Endodermal cell (in vitro differentiated cells): ENCODE measurements at regions not wholly inside any gene's neighbourhood (a gene's known extent, or its start where the extent isn't known, plus 50 kb on each side); places are given as distances from the start of the nearest gene placed in this dataset.

ENCODE experiments used
- DNase-seq: peaks from one replicate; pipeline ENCODE4 v3.0.0-alpha.2; 2017
- H3K27ac ChIP-seq: 2 replicates; pipeline ENCODE4 v1.5.1; 2013; ENCODE audit warnings: mild to moderate bottlenecking, low read depth, low read length, moderate library complexity
- H3K27me3 ChIP-seq: 2 replicates; pipeline ENCODE4 v1.6.1; 2013; ENCODE audit warnings: mild to moderate bottlenecking, low read length, moderate library complexity; ENCODE audit not compliant: insufficient read depth, control insufficient read depth, poor library complexity, severe bottlenecking
- H3K36me3 ChIP-seq: 2 replicates; pipeline ENCODE4 v1.7.0; 2013; ENCODE audit warnings: mild to moderate bottlenecking, low read length, moderate library complexity; ENCODE audit not compliant: control insufficient read depth, insufficient read depth
- H3K4me1 ChIP-seq: one replicate; pipeline ENCODE4 v1.7.0; 2013; ENCODE audit warnings: low read length; ENCODE audit not compliant: control insufficient read depth, insufficient read depth
- H3K4me3 ChIP-seq: 2 replicates; pipeline ENCODE4 v1.5.1; 2013; ENCODE audit warnings: mild to moderate bottlenecking, low read length, moderate library complexity
- H3K9ac ChIP-seq: 2 replicates; pipeline ENCODE4 v1.6.1; 2013; ENCODE audit warnings: mild to moderate bottlenecking, low read length, moderate library complexity; ENCODE audit not compliant: poor library complexity, severe bottlenecking; ENCODE audit errors: extremely low read depth
- H3K9me3 ChIP-seq: 2 replicates; pipeline ENCODE4 v1.6.1; 2013; ENCODE audit warnings: mild to moderate bottlenecking, low read length, moderate library complexity; ENCODE audit not compliant: control insufficient read depth
- H3K27ac Mint-ChIP-seq: 2 replicates; pipeline ENCODE4 v1.8.0; 2020; ENCODE audit warnings: mixed read lengths
- H3K27me3 Mint-ChIP-seq: 2 replicates; pipeline ENCODE4 v1.8.0; 2021; ENCODE audit warnings: mild to moderate bottlenecking, mixed read lengths; ENCODE audit not compliant: insufficient read depth
- H3K36me3 Mint-ChIP-seq: 2 replicates; pipeline ENCODE4 v1.8.0; 2020; ENCODE audit warnings: low read depth, mixed read lengths
- H3K4me1 Mint-ChIP-seq: 2 replicates; pipeline ENCODE4 v1.8.0; 2020; ENCODE audit warnings: mixed read lengths
- H3K4me3 Mint-ChIP-seq: 2 replicates; pipeline ENCODE4 v1.8.0; 2020; ENCODE audit warnings: mild to moderate bottlenecking, moderate library complexity, mixed read lengths
- H3K9me3 Mint-ChIP-seq: 2 replicates; pipeline ENCODE4 v1.8.0; 2020; ENCODE audit warnings: mild to moderate bottlenecking, mixed read lengths
- CTCF ChIP-seq: fragments of 200-600 bp; sonication (generic); conservative IDR thresholded peaks from 2 replicates; pipeline ENCODE4 v1.5.0; 2021; ENCODE audit warnings: antibody characterized with exemption, mild to moderate bottlenecking
- WGBS, 2 experiments: methylation state at CpG; one replicate each; pipeline versions ENCODE4 v1.1.5 to v1.1.7; 2013; ENCODE audit warnings: missing lambda C conversion rate in 2 of 2, mixed read lengths in 1 of 2; ENCODE audit not compliant: insufficient coverage in 1 of 2, insufficient read length in 1 of 2; 5-methylcytosine and 5-hydroxymethylcytosine counted together

- no peak overlapping the region for H3K27ac ChIP-seq
- no peaks in the 10 kb centered on the region for H3K27me3 ChIP-seq
- no peaks in the 10 kb centered on the region for H3K4me1 ChIP-seq
- H3K9ac ChIP-seq = no peak overlapping the region
- no peak for DNase-seq
- Mint-ChIP-seq H3K4me1 (no peaks in the 10 kb centered on the region), H3K9me3 (peaks cover 1% of the 10 kb centered on the region), H3K27ac (no peak overlapping the region), H3K4me3 (no peak overlapping the region), H3K36me3 (no peaks in the 10 kb centered on the region), H3K27me3 (no peaks in the 10 kb centered on the region)
- no peak overlapping the region for H3K4me3 ChIP-seq
- TF ChIP-seq CTCF = no peak
- no peaks in the 10 kb centered on the region for H3K9me3 ChIP-seq
- H3K36me3 ChIP-seq = no peaks in the 10 kb centered on the region
These were observed 132.1 kb downstream of the COX7C start for GRCh38 chr5:86749841-86750240.

- Mint-ChIP-seq H3K36me3 (no peaks in the 10 kb centered on the region), H3K9me3 (no peaks in the 10 kb centered on the region), H3K27ac (no peak overlapping the region), H3K27me3 (no peaks in the 10 kb centered on the region), H3K4me1 (no peaks in the 10 kb centered on the region), H3K4me3 (no peak overlapping the region)
- H3K27me3 ChIP-seq = no peaks in the 10 kb centered on the region
- H3K9ac ChIP-seq = no peak overlapping the region
- H3K27ac ChIP-seq = no peak overlapping the region
- H3K4me1 ChIP-seq = no peaks in the 10 kb centered on the region
- no peaks in the 10 kb centered on the region for H3K36me3 ChIP-seq
- TF ChIP-seq CTCF = peak; percentile 57
- WGBS, 2 experiments = 87 to 100% methylated on average over 1 of the region's 1 CpG
- no peak for DNase-seq
- no peaks in the 10 kb centered on the region for H3K9me3 ChIP-seq
- H3K4me3 ChIP-seq = no peak overlapping the region
These were observed 139.1 kb downstream of the COX7C start for GRCh38 chr5:86756839-86757238.

GRCh38 chr5:86757824-86758223 is 140.1 kb downstream of the COX7C start:
- Histone ChIP-seq H3K9me3 (no peaks in the 10 kb centered on the region), H3K4me3 (no peak overlapping the region), H3K36me3 (no peaks in the 10 kb centered on the region), H3K27ac (no peak overlapping the region), H3K9ac (no peak overlapping the region), H3K27me3 (no peaks in the 10 kb centered on the region), H3K4me1 (no peaks in the 10 kb centered on the region)
- Mint-ChIP-seq H3K4me3 (no peak overlapping the region), H3K4me1 (no peaks in the 10 kb centered on the region), H3K27me3 (no peaks in the 10 kb centered on the region), H3K27ac (no peak overlapping the region), H3K36me3 (no peaks in the 10 kb centered on the region), H3K9me3 (no peaks in the 10 kb centered on the region)
- no peak for DNase-seq
- TF ChIP-seq CTCF = no peak
- WGBS, 2 experiments = 89 to 93% methylated on average over 4 to 5 of the region's 5 CpGs
